Endothelial cell of umbilical vein (primary cell): ENCODE measurements at regions not wholly inside any gene's neighbourhood (a gene's known extent, or its start where the extent isn't known, plus 50 kb on each side); places are given as distances from the start of the nearest gene placed in this dataset.

Source experiments
- BruUV-seq: library from RNA; stranded (reverse); fragments of 400-500 nt; replicated peaks from 2 replicates; lab custom pipeline; 2021; lab: Mats Ljungman, UMichigan
- CTCF ChIA-PET: fragments of 300-600, 350-600 bp; sonication (Branson Sonifier 250); formaldehyde crosslinking; loops from one replicate; lab custom pipeline; 2021; ENCODE audit warnings: antibody characterized with exemption, inconsistent platforms; lab: Charles Lee
- POLR2A ChIA-PET: fragments of 300-600, 350-600 bp; sonication (Branson Sonifier 250); formaldehyde crosslinking; loops from one replicate; lab custom pipeline; 2021; ENCODE audit warnings: antibody characterized with exemption, inconsistent platforms; lab: Charles Lee
- DNase-seq: peaks from one replicate; pipeline ENCODE4 v3.0.0-alpha.2; 2011; ENCODE audit warnings: low read depth, low spot score
- FAIRE-seq: peaks from 2 replicates; lab custom pipeline; 2011; peaks lifted over from hg19 to GRCh38; lab: Jason Lieb, UNC
- H2AFZ ChIP-seq: 2 replicates; pipeline ENCODE4 v1.6.0; 2012; ENCODE audit warnings: low read depth, low read length, control low read depth, inconsistent platforms
- H3K27ac ChIP-seq: 2 replicates; pipeline ENCODE4 v1.5.1; 2011; ENCODE audit warnings: low read depth, mild to moderate bottlenecking, control low read depth, low read length, moderate library complexity; ENCODE audit not compliant: insufficient read depth
- H3K27me3 ChIP-seq, 2 experiments: 2 replicates each; pipeline versions ENCODE4 v1.6.0 to v1.6.1; 2011; ENCODE audit warnings: low read length in 2 of 2, mixed read lengths in 1 of 2; ENCODE audit not compliant: control insufficient read depth in 2 of 2, insufficient read depth in 2 of 2
- H3K36me3 ChIP-seq, 2 experiments: 2 replicates in 1 of 2; 3 replicates in 1 of 2; pipeline ENCODE4 v1.5.1; 2011; ENCODE audit warnings: low read length in 2 of 2, mild to moderate bottlenecking in 1 of 2, moderate library complexity in 1 of 2; ENCODE audit not compliant: control insufficient read depth in 2 of 2, insufficient read depth in 2 of 2; ENCODE audit errors: extremely low read depth in 1 of 2
- H3K4me1 ChIP-seq: 3 replicates; pipeline ENCODE4 v1.5.1; 2011; ENCODE audit warnings: mild to moderate bottlenecking, low read length; ENCODE audit not compliant: control insufficient read depth, insufficient read depth; ENCODE audit errors: extremely low read depth
- H3K4me2 ChIP-seq: 2 replicates; pipeline ENCODE4 v1.6.1; 2011; ENCODE audit warnings: low read length, control low read depth, mixed read lengths; ENCODE audit not compliant: insufficient read depth
- H3K4me3 ChIP-seq, 3 experiments: fragments of 200-600 bp in 1 of 3; sonication (generic), shearing (Covaris generic) in 1 of 3; replicated peaks in 1 of 3; 2 replicates each; pipeline ENCODE4 v1.5.1; 2011 to 2016; ENCODE audit warnings: control low read depth in 3 of 3, low read length in 3 of 3, mild to moderate bottlenecking in 2 of 3, inconsistent platforms in 1 of 3, low read depth in 1 of 3, moderate library complexity in 1 of 3; ENCODE audit not compliant: insufficient read depth in 1 of 3
- H3K79me2 ChIP-seq: 2 replicates; pipeline ENCODE4 v1.6.0; 2012; ENCODE audit warnings: low read length, inconsistent platforms; ENCODE audit not compliant: control insufficient read depth, insufficient read depth
- H3K9ac ChIP-seq: replicated peaks from 2 replicates; pipeline ENCODE3; 2011; ENCODE audit warnings: low read length, control low read depth; ENCODE audit not compliant: insufficient read depth; ENCODE audit errors: extremely low read depth
- H3K9me1 ChIP-seq: replicated peaks from 3 replicates; pipeline ENCODE4 v1.6.0; 2011; ENCODE audit warnings: mild to moderate bottlenecking, low read length; ENCODE audit not compliant: control insufficient read depth, insufficient read depth; ENCODE audit errors: extremely low read depth
- H3K9me3 ChIP-seq: replicated peaks from 2 replicates; pipeline ENCODE4 v1.5.1; 2012; ENCODE audit warnings: low read length, inconsistent platforms; ENCODE audit not compliant: control insufficient read depth, insufficient read depth
- H4K20me1 ChIP-seq: replicated peaks from 2 replicates; pipeline ENCODE3; 2011; ENCODE audit warnings: mild to moderate bottlenecking, low read length; ENCODE audit not compliant: control insufficient read depth, insufficient read depth; ENCODE audit errors: extremely low read depth
- EZH2 ChIP-seq: IDR thresholded peaks from 2 replicates; pipeline ENCODE4 v1.6.1; 2012; ENCODE audit warnings: borderline replicate concordance, low read depth, mild to moderate bottlenecking, moderate library complexity, low read length, inconsistent platforms; ENCODE audit not compliant: severe bottlenecking
- GATA2 ChIP-seq: IDR thresholded peaks from 2 replicates; pipeline ENCODE4 v1.7.0; 2011; ENCODE audit warnings: low read depth, mild to moderate bottlenecking, moderate library complexity, mixed read lengths, low read length; ENCODE audit not compliant: insufficient read length, insufficient read depth
- JUN ChIP-seq: IDR thresholded peaks from 2 replicates; pipeline ENCODE4 v1.6.1; 2011; ENCODE audit warnings: borderline replicate concordance, low read depth; ENCODE audit not compliant: insufficient read length, insufficient read depth
- MYC ChIP-seq: IDR thresholded peaks from one replicate; pipeline ENCODE4 v1.6.1; 2011; ENCODE audit warnings: mild to moderate bottlenecking, low read depth, low read length
- POLR2A ChIP-seq: IDR thresholded peaks from 2 replicates; pipeline ENCODE4 v1.6.1; 2012; ENCODE audit warnings: low read depth, mild to moderate bottlenecking, control low read depth, low read length
- dilution Hi-C: fragments of 300-500 bp; cut with MboI; formaldehyde crosslinking; loops from one replicate; pipeline ENCODE4 v1.15.0; 2019; ENCODE audit warnings: low sequenced_read_pairs; ENCODE audit not compliant: extremely low pct_ligation_motif_present
- intact Hi-C: fragments of 100-400 bp; cut with micrococcal nuclease; formaldehyde crosslinking; loops from one replicate; pipeline ENCODE4 v1.10.0; 2022

GRCh38 chr12:23029185-23029584 lies 404.2 kb downstream of the ETNK1 start:
- no peaks in the 10 kb centered on the region for H3K36me3 ChIP-seq
- no peaks in the 10 kb centered on the region for H3K9me1 ChIP-seq
- dilution Hi-C loops: no loop called here
- no peak overlapping the region for H3K27ac ChIP-seq
- no peaks in the 10 kb centered on the region for H4K20me1 ChIP-seq
- no peaks in the 10 kb centered on the region for H3K4me1 ChIP-seq
- H3K9ac ChIP-seq: no peak overlapping the region
- no peaks in the 10 kb centered on the region for H3K27me3 ChIP-seq
- ChIA-PET CTCF (no interaction called here), POLR2A (no interaction called here)
- H2AFZ ChIP-seq: no peak overlapping the region
- no peak for TF ChIP-seq POLR2A
- no peak for TF ChIP-seq GATA2
- no peak for TF ChIP-seq MYC
- TF ChIP-seq EZH2: no peak
- no peak for TF ChIP-seq JUN
- no peak for FAIRE-seq
- H3K9me3 ChIP-seq: no peaks in the 10 kb centered on the region
- intact Hi-C loops: no loop called here
- no TSS peak for BruUV-seq
- no peak overlapping the region for H3K4me3 ChIP-seq
- no peak for DNase-seq
- no peaks in the 10 kb centered on the region for H3K79me2 ChIP-seq
- H3K4me2 ChIP-seq: no peak overlapping the region

- FAIRE-seq (no peak), DNase-seq (no peak)
- no peaks in the 10 kb centered on the region for H3K4me1 ChIP-seq
- peaks cover 2% of the 10 kb centered on the region for H3K9me1 ChIP-seq
- no peaks in the 10 kb centered on the region for H3K36me3 ChIP-seq
- no peak overlapping the region for H3K4me3 ChIP-seq
- no peaks in the 10 kb centered on the region for H3K79me2 ChIP-seq
- no TSS peak for BruUV-seq
- dilution Hi-C loops (no loop called here), intact Hi-C loops (no loop called here)
- CTCF ChIA-PET: interaction anchor here (0.5 kb wide), 1 partner anchor 203 kb away, joined by 3 read pairs; no protein-coding TSS in a partner anchor
- no peaks in the 10 kb centered on the region for H3K9me3 ChIP-seq
- no peak overlapping the region for H3K9ac ChIP-seq
- H2AFZ ChIP-seq: no peak overlapping the region
- H4K20me1 ChIP-seq: no peaks in the 10 kb centered on the region
- POLR2A ChIA-PET: no interaction called here
- no peaks in the 10 kb centered on the region for H3K27me3 ChIP-seq
- H3K4me2 ChIP-seq: no peak overlapping the region
- no peak overlapping the region for H3K27ac ChIP-seq
- TF ChIP-seq EZH2: no peak
Observed at GRCh38 chr12:23039834-23040233, 414.9 kb downstream of the ETNK1 start.
